ENCODE measurements at regions not wholly inside any gene's neighbourhood (a gene's known extent, or its start where the extent isn't known, plus 50 kb on each side); places are given as distances from the start of the nearest gene placed in this dataset.

DNA sequence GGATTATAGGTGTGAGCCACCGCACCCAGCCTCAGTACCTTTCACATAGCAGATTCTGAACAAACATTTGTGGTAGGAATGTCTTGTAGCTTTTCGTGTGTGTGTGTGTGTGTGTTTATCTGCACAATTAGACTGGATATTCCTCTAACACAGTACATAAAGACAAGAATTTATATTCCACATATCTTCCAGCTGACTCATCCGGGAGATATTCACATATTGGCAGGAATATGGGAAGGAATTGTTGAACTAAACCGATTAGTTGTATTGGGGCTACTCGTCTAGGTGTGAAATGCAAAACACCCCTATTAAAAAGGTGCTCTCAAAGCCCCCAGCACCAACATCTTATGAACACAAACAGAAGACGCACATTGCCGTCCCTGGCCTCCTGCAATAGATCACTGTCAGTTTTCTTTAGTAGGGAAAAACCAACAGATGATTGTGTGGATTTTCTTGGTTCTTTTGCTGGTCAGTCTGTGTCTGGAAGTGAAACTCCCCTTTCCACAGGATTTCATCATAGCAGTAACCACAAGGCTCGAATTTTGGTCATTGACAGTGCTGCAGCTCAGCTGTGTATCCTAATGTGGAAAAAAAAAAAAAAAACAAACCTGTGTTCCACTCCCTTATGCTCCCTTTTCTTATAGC is 208.5 kb upstream of the ACVR2A start:
- H3K4me3 ChIP-seq (ENCODE audit: severe bottlenecking) = no peak overlapping the region
- ATAC-seq (ENCODE audit: low read depth) (peak; percentile 77), DNase-seq (ENCODE audit: low spot score) (no peak)
- H3K27ac ChIP-seq (ENCODE audit: poor library complexity, severe bottlenecking) = peak overlapping the region; percentile 8
- H3K27me3 ChIP-seq (ENCODE audit: insufficient read depth, poor library complexity, severe bottlenecking) = no peaks in the 10 kb centered on the region
- peaks cover 6% of the 10 kb centered on the region for H3K4me1 ChIP-seq (ENCODE audit: insufficient read depth, poor library complexity, severe bottlenecking)
- H3K36me3 ChIP-seq (ENCODE audit: low read depth) = no peaks in the 10 kb centered on the region
- H3K9me3 ChIP-seq (ENCODE audit: severe bottlenecking) = no peaks in the 10 kb centered on the region
- TF ChIP-seq, protein P1, sequence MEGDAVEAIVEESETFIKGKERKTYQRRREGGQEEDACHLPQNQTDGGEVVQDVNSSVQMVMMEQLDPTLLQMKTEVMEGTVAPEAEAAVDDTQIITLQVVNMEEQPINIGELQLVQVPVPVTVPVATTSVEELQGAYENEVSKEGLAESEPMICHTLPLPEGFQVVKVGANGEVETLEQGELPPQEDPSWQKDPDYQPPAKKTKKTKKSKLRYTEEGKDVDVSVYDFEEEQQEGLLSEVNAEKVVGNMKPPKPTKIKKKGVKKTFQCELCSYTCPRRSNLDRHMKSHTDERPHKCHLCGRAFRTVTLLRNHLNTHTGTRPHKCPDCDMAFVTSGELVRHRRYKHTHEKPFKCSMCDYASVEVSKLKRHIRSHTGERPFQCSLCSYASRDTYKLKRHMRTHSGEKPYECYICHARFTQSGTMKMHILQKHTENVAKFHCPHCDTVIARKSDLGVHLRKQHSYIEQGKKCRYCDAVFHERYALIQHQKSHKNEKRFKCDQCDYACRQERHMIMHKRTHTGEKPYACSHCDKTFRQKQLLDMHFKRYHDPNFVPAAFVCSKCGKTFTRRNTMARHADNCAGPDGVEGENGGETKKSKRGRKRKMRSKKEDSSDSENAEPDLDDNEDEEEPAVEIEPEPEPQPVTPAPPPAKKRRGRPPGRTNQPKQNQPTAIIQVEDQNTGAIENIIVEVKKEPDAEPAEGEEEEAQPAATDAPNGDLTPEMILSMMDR (IDR thresholded peaks at IDR 0.05; ENCODE audit: poor library complexity, severe bottlenecking) = no peak

DNA sequence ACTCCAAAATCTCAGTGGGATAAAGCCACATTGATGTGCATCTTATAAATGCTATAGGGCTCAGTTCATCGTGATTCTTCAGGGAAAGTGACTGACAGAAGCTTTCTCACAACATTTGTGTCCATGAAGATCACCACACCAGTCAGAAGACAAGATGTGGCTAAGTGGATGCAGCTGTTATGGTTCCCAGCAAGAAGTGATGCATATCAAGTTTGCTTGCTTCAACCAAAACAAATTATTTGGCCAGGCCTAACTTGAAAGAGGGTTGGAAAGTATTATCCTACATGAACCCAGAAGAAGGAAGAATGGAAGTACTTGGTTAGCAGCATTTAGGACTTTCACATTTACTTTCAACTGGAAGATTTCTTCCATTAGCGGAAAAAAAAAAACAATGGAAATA is 210.0 kb upstream of the ACVR2A start:
- peaks cover 6% of the 10 kb centered on the region for H3K4me1 ChIP-seq (ENCODE audit: insufficient read depth, poor library complexity, severe bottlenecking)
- H3K4me3 ChIP-seq (ENCODE audit: severe bottlenecking) = no peak overlapping the region
- no peak for DNase-seq (ENCODE audit: low spot score)
- H3K36me3 ChIP-seq (ENCODE audit: low read depth) = no peaks in the 10 kb centered on the region
- TF ChIP-seq, protein P1 (IDR thresholded peaks at IDR 0.05; ENCODE audit: poor library complexity, severe bottlenecking) = no peak
- no peak overlapping the region for H3K27ac ChIP-seq (ENCODE audit: poor library complexity, severe bottlenecking)
- H3K27me3 ChIP-seq (ENCODE audit: insufficient read depth, poor library complexity, severe bottlenecking) = no peaks in the 10 kb centered on the region
- no peak for ATAC-seq (ENCODE audit: low read depth)
- no peaks in the 10 kb centered on the region for H3K9me3 ChIP-seq (ENCODE audit: severe bottlenecking)

DNA sequence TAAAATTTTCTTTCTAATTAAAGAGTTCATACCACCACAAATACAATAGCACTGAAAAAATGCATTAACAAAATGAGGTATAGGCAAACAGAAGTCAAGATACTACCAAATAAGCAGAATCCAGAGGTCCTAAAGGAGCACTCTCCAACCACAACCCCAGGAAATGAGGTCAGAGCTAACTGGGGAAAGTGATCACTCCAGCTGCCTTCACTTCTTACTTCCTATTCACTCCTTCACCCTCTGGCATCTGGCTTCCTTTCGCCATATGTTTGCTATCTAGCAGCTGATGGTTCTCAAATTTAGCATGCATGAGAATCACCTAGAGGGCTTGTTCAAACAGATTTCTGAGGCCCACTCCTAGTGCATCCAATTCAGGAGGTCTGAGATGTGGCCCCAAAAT is 212.6 kb upstream of the ACVR2A start:
- ATAC-seq (ENCODE audit: low read depth) = no peak
- Histone ChIP-seq H3K4me3 (ENCODE audit: severe bottlenecking) (no peak overlapping the region), H3K9me3 (ENCODE audit: severe bottlenecking) (peaks cover 2% of the 10 kb centered on the region), H3K27me3 (ENCODE audit: insufficient read depth, poor library complexity, severe bottlenecking) (no peaks in the 10 kb centered on the region), H3K4me1 (ENCODE audit: insufficient read depth, poor library complexity, severe bottlenecking) (peaks cover 6% of the 10 kb centered on the region), H3K27ac (ENCODE audit: poor library complexity, severe bottlenecking) (no peak overlapping the region), H3K36me3 (ENCODE audit: low read depth) (no peaks in the 10 kb centered on the region)
- no peak for DNase-seq (ENCODE audit: low spot score)
- TF ChIP-seq, protein P1 (IDR thresholded peaks at IDR 0.05; ENCODE audit: poor library complexity, severe bottlenecking) = no peak

DNA sequence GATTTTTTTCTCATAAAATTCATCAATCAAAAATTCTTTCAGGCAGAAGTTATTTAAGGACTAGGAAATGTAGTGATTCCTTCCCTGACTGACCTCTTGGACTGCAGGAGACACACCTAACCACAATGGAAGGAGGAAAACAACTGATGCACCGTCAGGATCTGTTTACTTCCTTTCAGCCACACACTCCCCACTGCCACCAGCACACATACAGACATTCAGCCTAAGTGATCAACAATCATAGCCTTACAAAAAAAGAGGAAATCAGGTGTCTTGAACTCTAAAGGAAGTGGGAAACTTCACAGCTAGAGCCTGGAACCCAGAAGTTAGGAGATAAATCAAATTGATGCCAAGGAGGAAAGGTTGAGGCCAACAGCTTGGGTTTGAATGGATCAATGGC is 213.5 kb upstream of the ACVR2A start:
- no peak for ATAC-seq (ENCODE audit: low read depth)
- H3K9me3 ChIP-seq (ENCODE audit: severe bottlenecking) = peaks cover 2% of the 10 kb centered on the region
- no peak overlapping the region for H3K4me3 ChIP-seq (ENCODE audit: severe bottlenecking)
- no peak overlapping the region for H3K27ac ChIP-seq (ENCODE audit: poor library complexity, severe bottlenecking)
- TF ChIP-seq, protein P1 (IDR thresholded peaks at IDR 0.05; ENCODE audit: poor library complexity, severe bottlenecking) = no peak
- no peaks in the 10 kb centered on the region for H3K27me3 ChIP-seq (ENCODE audit: insufficient read depth, poor library complexity, severe bottlenecking)
- no peaks in the 10 kb centered on the region for H3K36me3 ChIP-seq (ENCODE audit: low read depth)
- no peak for DNase-seq (ENCODE audit: low spot score)
- H3K4me1 ChIP-seq (ENCODE audit: insufficient read depth, poor library complexity, severe bottlenecking) = peaks cover 4% of the 10 kb centered on the region

DNA sequence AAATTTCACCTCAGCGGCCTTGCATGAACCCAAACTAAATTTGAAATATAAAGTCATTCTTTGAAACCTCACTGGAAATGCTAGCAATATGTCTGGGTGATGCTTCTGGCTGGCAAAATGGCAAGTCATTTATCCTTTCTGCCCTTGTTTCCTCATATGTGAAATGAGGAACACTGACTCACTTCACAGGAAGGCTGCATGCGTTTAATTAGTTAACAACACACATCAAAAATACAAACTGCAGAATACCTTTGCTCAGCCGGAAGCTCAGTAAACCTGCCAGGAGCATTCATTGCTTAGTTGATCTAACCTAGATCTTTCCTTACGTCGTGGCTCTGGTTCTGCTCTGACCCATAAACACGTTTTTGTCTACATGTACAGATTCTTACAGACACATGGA is 214.2 kb upstream of the ACVR2A start:
- Histone ChIP-seq H3K36me3 (ENCODE audit: low read depth) (no peaks in the 10 kb centered on the region), H3K9me3 (ENCODE audit: severe bottlenecking) (peaks cover 2% of the 10 kb centered on the region), H3K27me3 (ENCODE audit: insufficient read depth, poor library complexity, severe bottlenecking) (no peaks in the 10 kb centered on the region), H3K27ac (ENCODE audit: poor library complexity, severe bottlenecking) (no peak overlapping the region), H3K4me1 (ENCODE audit: insufficient read depth, poor library complexity, severe bottlenecking) (no peaks in the 10 kb centered on the region), H3K4me3 (ENCODE audit: severe bottlenecking) (no peak overlapping the region)
- TF ChIP-seq, protein P1 (IDR thresholded peaks at IDR 0.05; ENCODE audit: poor library complexity, severe bottlenecking) = no peak
- DNase-seq (ENCODE audit: low spot score) = no peak
- no peak for ATAC-seq (ENCODE audit: low read depth)

All from RWPE2 (cell line).